GM21619 (cell line): ENCODE measurements at regions not wholly inside any gene's neighbourhood (a gene's known extent, or its start where the extent isn't known, plus 50 kb on each side); places are given as distances from the start of the nearest gene placed in this dataset.

Source experiments
- ATAC-seq: cut with Tn5 transposase; IDR thresholded peaks from one replicate; pipeline ENCODE4 v1.9.1; 2021; ENCODE audit not compliant: unreplicated experiment

GRCh38 chr2:44825702-44826101 lies 115.8 kb upstream of the SIX3 start:
- peak; percentile 93 for ATAC-seq

GRCh38 chr2:44826601-44827000 lies 114.9 kb upstream of the SIX3 start:
- ATAC-seq, result no peak

DNA sequence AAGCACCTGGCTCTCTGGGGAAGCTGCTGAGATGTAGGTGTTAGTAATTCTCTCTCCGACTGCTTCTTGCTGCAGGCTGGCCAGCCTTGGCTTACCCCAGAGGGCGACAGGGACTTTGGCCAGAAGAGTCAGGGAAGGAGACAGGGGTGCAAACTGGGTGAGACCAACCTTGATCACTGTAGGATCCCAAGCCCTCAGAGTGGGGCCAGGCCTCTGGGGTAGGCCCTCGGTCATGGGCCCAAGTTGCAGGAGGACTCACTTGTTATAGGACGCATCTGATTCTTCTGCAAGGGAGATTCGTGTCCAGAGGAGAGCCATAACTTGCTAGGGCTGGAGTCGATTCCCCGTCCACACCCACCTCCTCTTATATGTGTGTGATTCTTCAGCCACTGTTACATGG lies 111.7 kb upstream of the SIX3 start:
- no peak for ATAC-seq

- ATAC-seq, result peak; percentile 59
Measured at GRCh38 chr2:44833171-44834069, 108.1 kb upstream of the SIX3 start.

DNA sequence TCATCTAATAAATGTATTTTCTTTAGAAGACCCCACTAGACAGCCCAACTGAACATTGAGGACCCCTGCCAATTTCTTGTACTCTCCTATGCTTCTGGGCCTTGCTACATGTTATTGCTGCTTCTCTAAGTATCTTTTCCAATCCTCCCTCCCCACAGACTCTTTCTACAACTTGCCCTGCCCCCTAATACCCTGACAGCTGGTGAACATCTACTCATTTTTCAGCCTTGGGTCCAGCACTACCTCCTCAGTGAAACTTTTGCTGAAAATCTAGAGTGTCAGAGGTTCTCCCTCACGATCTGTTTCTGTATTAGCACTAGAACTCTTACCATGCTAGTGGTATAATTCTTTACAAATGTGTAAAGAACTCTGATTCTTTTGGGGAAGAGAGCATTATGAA lies 106.8 kb upstream of the SIX3 start:
- ATAC-seq, result no peak

DNA sequence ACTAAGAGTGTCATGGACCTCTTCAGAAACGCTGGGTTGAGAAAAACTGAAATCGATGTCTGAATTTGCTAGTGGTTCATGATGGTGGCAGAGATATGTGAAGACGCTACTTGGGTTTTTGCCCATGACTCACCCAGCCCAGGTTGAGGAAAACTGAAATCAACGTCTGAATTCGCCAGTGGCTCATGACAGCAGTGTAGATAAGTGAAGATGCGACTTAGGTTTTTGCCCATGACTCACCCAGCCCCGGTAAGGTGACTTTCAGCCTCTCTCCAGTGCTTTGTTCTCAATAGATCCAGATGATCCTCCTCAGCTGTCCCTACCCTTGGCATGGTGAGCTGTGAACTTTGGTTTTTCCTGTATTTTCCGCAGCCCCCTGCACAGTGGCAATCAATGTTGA lies 105.3 kb upstream of the SIX3 start:
- peak; percentile 26 for ATAC-seq

DNA sequence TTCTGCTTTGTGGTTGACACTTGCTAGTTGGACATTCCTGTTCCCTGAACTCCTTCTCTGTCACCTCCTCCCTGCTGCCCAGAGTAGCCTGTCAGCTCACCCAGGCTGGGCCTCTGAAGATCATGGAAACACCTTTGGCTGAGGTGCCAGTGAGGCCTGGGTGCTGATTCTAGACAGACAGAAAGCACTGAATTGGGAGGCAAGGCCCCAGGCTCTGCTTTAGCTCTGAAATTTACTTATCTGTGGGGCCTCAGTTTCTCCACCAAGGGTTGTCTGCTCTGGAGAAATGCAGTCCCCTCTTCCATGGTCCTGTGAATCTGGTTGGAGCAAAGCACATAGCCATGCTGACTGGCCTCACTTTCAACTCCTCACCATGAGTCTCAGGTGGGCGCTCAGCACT lies 104.6 kb upstream of the SIX3 start:
- ATAC-seq, result no peak

- ATAC-seq, result no peak
Measured at GRCh38 chr2:44838116-44838790, 103.2 kb upstream of the SIX3 start.

GRCh38 chr2:44839370-44839769 lies 102.1 kb upstream of the SIX3 start:
- ATAC-seq, result no peak

DNA sequence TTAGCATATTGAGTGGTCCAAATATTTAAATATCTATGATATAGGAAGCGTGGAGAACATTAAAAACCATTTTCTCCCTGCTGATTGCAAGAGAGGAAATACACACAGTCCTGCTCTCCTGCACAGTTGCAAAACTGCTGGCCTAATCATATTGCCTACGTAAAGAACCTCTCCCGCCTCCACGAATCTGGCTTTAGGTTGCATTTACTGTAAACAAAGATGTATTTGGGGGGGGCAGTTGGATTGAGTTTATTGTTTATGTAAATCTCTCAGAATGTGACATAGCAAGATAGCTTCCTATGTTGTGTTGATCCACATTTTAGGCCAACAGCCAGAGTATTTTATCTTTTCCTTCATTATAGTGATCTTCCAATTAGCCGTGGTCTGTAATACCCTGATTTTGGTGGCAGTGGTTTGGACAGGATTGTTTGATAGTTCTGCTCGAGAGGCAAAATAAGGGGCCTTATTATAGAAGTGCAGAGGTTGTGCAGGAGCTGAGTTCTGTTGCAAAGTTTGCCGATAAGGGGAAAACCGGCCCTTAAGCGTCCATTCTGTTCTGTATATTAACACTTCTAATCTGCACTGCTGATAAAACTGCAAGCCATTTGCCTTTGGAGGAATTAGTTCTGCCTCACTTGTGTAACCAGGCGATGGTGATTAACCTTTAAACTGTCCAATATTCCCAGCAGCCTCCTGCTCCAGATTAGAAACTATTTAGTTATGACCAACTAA lies 101.6 kb upstream of the SIX3 start:
- ATAC-seq, result no peak

DNA sequence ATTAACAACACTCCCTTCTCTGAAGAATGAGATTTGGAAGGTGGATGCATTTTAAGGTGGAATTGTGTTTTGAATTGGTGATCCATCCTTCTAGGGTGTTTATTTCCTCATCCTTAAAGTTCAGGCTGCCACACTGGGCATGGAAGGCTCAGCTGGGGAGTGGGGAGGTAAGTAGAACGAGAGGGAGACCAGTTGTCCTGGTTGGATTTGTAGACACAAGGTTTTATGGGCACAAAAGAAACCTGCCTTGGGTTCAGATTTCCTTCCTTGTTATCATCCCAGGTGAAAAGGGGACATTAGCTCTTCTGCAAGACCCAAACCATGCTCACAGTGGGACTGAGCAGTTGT lies 101.0 kb upstream of the SIX3 start:
- ATAC-seq, result no peak

- ATAC-seq, result no peak
Measured at GRCh38 chr2:44843086-44843485, 98.4 kb upstream of the SIX3 start.

DNA sequence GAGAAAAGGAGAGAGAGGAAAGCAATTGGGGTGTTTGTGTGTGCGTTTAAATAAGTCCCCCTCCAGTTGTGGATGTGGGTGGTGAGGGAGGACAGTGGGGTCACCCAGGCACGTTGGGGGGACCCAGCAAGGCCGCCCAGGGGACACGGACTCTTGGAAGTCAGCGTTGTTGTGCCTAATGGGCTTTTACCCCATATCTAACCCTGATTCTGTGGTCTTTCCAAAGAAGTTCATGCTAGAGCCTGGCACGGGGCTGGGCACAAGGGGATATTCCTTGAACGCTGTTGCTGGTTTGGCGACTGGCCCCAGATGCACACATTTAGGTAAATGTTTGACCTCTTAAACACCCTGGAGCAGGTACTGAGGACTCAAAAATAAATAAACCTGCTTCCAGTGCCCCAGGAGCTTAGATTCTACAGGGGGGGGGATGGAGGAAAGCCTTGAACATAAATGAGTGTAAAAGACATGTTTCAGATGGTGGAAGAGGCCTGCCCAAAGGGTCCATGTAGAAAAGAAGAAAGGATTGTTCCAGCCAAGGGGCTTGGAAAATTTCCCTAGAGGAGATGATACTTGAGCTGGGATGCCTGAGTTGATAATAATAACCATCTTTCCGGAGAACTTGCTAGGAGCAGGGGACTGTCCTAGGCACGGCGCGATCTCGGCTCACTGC lies 97.7 kb upstream of the SIX3 start:
- ATAC-seq, result no peak

DNA sequence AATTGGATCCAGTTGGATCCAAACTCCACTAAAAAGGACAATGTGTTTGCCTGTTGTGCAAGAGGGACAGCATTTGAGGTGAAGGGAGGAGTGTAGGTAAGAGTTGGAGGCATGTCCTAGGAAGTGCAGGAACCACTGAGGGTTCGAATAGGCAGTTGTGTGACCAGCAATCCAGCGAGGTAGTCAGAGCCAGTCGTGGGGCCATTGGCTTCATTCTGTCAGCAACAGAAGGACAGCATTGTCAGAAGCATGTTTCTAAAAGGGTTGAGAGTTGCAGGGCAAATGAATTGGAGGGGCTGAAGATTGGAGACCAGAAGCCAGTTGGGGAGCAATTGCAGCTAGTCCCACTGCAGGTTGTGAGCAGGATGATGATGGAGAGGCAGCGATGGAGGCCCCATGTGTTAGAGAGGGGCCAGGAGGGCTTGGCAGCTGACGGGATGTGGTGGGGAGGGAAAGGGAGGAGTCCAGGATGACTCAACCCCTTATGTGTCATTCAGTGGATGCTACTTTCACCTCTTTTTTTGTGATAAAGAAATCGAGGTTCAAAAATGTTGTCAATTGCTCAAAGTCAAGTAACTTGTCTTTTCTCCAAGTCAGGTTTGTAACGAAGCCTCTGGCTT lies 96.7 kb upstream of the SIX3 start:
- no peak for ATAC-seq

DNA sequence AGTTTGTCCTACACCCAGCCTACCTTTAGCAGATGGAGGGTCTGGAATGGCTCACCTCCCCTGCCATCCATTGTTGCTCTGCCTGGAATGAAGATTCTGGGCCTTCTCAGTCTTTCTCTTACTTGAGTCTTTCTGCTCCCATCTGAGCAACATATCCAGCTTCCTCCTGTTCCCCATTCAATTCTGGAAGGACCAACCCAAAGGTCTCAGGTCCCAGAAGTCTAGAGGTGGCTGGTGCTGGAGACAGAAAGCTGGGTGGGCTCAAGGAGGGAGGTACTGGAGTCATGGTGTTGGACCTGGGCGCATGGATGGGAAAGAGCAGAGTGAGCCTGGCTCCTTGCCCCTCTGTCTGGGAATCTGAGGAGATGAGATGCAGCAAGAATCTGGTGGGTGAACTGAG lies 93.5 kb upstream of the SIX3 start:
- no peak for ATAC-seq

GRCh38 chr2:44850016-44850415 lies 91.5 kb upstream of the SIX3 start:
- ATAC-seq, result no peak

GRCh38 chr2:44851518-44851917 lies 90.0 kb upstream of the SIX3 start:
- ATAC-seq, result no peak

- no peak for ATAC-seq
Measured at GRCh38 chr2:44852594-44852993, 88.9 kb upstream of the SIX3 start.

DNA sequence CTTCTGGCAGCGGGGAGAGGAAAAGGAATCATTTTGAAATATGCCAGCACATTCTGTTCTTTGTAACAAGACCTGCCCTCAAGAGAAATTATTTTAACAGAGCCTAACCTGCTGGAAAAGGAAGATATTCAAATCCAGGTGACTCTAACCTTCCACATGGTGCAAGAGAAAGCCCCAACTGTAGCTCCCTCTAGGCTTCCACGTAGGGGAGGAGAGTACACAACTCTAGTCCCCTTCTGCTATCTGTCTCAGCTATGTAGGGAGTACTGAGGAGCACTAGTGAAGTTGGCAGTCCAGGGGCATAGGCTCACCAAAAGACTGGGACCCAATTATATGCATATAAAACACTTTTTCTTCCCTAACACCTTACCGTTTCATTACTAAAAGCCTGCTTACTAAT lies 82.2 kb upstream of the SIX3 start:
- ATAC-seq, result no peak

DNA sequence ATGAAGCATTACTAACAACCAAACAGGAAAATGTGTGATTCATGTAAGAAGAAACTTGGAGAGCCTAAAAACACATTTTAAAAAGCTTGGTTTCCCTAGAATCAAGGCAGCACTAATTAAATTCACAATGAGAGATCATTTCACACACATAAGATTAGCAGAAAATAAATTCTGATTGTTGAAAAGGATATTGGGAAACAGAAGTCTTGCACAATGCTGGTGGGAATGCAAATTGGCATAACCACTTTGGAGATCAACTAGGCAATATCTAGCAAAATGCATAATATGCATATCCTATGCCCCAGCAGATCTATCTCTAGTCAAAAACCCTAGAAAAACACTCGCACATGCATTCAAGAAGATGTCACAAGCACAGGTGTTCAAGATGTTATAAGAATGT lies 75.3 kb upstream of the SIX3 start:
- ATAC-seq, result no peak

- ATAC-seq, result no peak
Measured at GRCh38 chr2:44869761-44870160, 71.7 kb upstream of the SIX3 start.
